ENCODE measurements at regions not wholly inside any gene's neighbourhood (a gene's known extent, or its start where the extent isn't known, plus 50 kb on each side); places are given as distances from the start of the nearest gene placed in this dataset.

DNA sequence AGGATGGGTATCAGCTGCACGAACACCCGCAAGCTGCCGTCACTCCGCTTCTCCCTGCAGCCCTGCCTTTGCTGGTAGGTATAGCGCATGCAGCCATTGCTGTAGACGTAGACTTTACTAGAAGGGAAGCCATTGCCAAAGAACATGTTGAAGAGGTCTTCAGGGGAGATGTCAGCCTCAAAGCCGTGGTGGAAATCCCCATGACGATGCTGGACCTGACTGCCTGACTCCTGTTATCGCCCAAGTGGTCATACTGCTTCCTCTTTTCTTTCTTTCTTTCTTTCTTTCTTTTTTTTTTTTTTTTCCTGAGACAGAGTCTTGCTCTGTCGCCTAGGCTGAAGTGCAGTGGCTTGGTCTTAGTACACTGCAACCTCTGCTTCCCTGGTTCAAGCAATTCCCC is 68.7 kb upstream of the SPRED2 start:
- Histone ChIP-seq H3K36me3 (no peaks in the 10 kb centered on the region), H3K9me3 (no peaks in the 10 kb centered on the region), H3K27me3 (ENCODE audit: low read depth) (no peaks in the 10 kb centered on the region), H3K27ac (no peak overlapping the region), H3K4me3 (no peak overlapping the region), H3K4me1 (peaks cover 4% of the 10 kb centered on the region)
- TF ChIP-seq, protein P1, sequence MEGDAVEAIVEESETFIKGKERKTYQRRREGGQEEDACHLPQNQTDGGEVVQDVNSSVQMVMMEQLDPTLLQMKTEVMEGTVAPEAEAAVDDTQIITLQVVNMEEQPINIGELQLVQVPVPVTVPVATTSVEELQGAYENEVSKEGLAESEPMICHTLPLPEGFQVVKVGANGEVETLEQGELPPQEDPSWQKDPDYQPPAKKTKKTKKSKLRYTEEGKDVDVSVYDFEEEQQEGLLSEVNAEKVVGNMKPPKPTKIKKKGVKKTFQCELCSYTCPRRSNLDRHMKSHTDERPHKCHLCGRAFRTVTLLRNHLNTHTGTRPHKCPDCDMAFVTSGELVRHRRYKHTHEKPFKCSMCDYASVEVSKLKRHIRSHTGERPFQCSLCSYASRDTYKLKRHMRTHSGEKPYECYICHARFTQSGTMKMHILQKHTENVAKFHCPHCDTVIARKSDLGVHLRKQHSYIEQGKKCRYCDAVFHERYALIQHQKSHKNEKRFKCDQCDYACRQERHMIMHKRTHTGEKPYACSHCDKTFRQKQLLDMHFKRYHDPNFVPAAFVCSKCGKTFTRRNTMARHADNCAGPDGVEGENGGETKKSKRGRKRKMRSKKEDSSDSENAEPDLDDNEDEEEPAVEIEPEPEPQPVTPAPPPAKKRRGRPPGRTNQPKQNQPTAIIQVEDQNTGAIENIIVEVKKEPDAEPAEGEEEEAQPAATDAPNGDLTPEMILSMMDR (IDR thresholded peaks at IDR 0.05) = no peak
- ATAC-seq (no peak), DNase-seq (no peak)
- intact Hi-C loops (cut with DNase I) = no loop called here

DNA sequence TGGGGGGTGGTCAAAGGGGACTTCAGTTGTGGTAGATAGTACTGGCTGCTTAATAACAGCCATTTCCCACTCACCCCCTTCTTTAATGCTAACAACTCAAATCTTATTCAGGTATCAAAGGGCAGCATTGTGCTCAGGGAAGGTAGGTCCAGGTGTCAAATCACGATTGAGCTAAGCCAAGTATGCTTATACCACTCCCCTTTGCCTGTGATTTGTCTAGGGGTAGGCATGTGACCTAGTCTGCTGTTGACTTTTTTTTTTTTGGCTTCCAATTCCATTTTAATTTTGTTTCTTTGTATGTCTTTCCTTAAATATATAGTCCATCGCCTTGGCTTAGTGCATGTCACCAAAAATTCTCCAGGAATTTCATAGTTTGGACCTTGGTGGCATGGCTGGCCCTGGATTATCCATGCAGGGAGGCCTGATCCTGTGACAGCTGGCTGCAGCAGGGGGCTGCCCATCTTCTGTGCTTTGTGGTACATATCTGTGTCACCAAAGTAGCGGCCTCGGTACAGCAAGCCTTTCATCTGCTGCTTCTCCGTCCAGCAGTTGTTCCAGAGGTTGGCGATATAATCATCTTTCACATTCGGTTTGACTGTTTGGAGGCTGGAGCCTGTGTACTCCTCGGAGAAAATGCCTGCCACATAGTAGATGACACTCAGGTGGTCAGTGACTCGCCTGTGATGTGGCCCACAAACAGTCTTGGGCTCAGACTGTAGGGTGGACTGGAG is 68.1 kb upstream of the SPRED2 start:
- DNase-seq (no peak), ATAC-seq (no peak)
- intact Hi-C loops (cut with DNase I) = no loop called here
- TF ChIP-seq, protein P1 (IDR thresholded peaks at IDR 0.05) = no peak
- peaks cover under 1% of the 10 kb centered on the region for H3K4me1 ChIP-seq
- no peak overlapping the region for H3K27ac ChIP-seq
- H3K36me3 ChIP-seq = no peaks in the 10 kb centered on the region
- H3K27me3 ChIP-seq (ENCODE audit: low read depth) = no peaks in the 10 kb centered on the region
- no peaks in the 10 kb centered on the region for H3K9me3 ChIP-seq
- no peak overlapping the region for H3K4me3 ChIP-seq

DNA sequence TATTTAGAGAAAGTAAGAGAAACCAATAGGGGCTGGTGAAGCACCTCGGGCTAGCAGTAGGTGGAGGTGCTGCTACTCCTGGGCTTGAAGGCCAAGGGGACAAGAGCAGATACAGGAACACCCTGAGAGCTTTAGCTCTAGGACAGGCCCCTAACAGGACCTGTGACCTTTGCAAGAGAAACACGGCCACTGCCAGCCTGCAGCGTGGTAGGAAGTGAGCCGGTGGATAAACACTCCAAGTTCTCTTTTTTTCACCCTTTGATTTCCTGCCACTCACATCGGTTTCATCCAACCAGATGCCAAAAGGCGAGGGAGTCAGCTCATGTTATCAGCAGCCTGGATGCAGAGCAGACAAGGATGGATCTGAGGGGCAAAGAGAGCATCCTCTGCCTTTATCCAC is 66.8 kb upstream of the SPRED2 start:
- ATAC-seq = no peak
- TF ChIP-seq, protein P1 (IDR thresholded peaks at IDR 0.05) = no peak
- no peak for DNase-seq
- no peak overlapping the region for H3K4me3 ChIP-seq
- no peaks in the 10 kb centered on the region for H3K9me3 ChIP-seq
- intact Hi-C loops (cut with DNase I) = no loop called here
- no peaks in the 10 kb centered on the region for H3K4me1 ChIP-seq
- H3K27ac ChIP-seq = no peak overlapping the region
- H3K36me3 ChIP-seq = no peaks in the 10 kb centered on the region
- no peaks in the 10 kb centered on the region for H3K27me3 ChIP-seq (ENCODE audit: low read depth)

DNA sequence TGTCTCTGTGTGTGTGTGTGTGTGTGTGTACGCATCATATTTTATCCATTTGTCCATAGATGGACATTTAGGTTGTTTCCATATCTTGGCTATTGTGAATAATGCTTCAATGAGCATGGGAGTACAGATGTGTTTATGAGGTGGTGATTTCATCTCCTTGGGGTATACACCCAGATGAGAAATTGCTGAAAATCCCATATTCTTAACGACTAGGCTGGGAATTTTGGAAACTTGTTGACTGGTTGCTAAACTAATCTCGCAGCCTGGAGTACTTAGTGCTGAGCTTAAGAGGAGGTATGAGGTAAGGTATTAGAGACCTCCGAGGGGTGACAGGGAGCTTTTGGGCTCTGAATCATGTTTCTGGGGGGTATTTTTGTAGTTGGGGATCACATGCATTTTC is 66.0 kb upstream of the SPRED2 start:
- Histone ChIP-seq H3K36me3 (no peaks in the 10 kb centered on the region), H3K27me3 (ENCODE audit: low read depth) (no peaks in the 10 kb centered on the region), H3K4me1 (no peaks in the 10 kb centered on the region), H3K4me3 (no peak overlapping the region), H3K9me3 (no peaks in the 10 kb centered on the region), H3K27ac (no peak overlapping the region)
- DNase-seq = no peak
- ATAC-seq = no peak
- TF ChIP-seq, protein P1 (IDR thresholded peaks at IDR 0.05) = no peak
- intact Hi-C loops (cut with DNase I) = no loop called here

DNA sequence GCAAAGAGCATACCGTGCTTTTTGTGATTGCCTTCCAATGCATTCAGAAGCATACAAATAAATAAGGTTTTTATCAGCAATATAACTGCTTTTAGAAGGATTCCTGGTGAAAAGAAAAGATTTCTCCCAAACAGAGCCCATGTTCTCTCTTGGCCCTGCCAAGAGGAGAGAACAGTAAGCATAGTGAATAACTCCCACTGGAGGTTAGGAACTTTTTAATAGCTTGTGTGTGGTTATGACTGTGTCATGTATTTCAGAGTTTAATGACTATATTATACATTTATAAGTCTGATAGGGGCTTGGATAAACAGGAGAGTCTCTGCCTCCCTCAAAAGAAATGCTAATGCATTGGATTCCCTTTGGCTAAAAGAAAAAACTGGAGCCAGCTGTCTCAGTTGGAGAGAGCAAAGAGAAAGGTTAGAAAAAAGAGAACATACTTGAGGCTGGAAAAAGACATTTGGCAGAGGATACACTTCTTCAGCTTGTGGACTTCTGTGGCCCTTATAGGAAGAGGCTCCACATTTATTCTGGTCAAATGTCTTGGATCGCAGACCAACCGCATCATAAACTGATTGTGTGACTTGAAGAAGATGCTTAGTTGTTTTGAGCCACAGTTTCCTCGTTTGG is 63.0 kb upstream of the SPRED2 start:
- H3K4me1 ChIP-seq = no peaks in the 10 kb centered on the region
- no peak for DNase-seq

More for the DNA sequence above, 63.0 kb upstream of the SPRED2 start:
- H3K9me3 ChIP-seq = no peaks in the 10 kb centered on the region
- no peaks in the 10 kb centered on the region for H3K27me3 ChIP-seq (ENCODE audit: low read depth)
- no peak overlapping the region for H3K4me3 ChIP-seq
- no peaks in the 10 kb centered on the region for H3K36me3 ChIP-seq
- TF ChIP-seq, protein P1 (IDR thresholded peaks at IDR 0.05) = no peak
- intact Hi-C loops (cut with DNase I) = no loop called here
- ATAC-seq = no peak
- H3K27ac ChIP-seq = no peak overlapping the region

Measured in lower lobe of right lung (tissue), 2 donors.